ENCODE measurements at regions not wholly inside any gene's neighbourhood (a gene's known extent, or its start where the extent isn't known, plus 50 kb on each side); places are given as distances from the start of the nearest gene placed in this dataset.
"Not testable (repeated sequence)": the region's sequence is repeated elsewhere in the genome, so short reads cannot be mapped to it uniquely, and the experiment has no call there.

DNA sequence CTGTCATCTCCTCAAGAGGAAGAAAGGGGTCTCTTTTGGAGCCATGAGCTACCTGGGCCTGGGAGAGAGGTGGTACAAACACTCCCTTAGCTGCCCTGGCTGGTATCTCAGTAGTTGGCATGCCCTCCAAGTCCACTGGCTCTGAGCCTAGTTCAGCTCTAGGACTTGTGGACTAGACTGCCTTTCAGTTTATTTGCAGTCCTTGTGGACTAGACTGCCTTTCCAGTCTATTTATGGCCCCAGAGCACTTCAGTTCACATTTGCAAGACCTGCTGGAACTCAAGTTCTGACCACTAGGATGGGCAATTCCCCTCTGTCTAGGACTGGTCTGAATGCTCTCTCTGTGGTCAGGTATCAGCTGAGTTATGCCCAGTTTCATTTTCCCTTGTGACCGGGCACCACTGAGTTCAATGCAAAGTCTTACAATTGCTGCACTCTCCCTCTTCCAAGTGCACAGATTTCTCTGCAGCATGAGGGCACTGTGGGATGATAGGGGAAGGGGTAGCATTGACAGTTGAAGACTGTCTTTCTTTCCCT, 1019.0 kb downstream of the TAF11L14 start:
- TF ChIP-seq, protein P1, sequence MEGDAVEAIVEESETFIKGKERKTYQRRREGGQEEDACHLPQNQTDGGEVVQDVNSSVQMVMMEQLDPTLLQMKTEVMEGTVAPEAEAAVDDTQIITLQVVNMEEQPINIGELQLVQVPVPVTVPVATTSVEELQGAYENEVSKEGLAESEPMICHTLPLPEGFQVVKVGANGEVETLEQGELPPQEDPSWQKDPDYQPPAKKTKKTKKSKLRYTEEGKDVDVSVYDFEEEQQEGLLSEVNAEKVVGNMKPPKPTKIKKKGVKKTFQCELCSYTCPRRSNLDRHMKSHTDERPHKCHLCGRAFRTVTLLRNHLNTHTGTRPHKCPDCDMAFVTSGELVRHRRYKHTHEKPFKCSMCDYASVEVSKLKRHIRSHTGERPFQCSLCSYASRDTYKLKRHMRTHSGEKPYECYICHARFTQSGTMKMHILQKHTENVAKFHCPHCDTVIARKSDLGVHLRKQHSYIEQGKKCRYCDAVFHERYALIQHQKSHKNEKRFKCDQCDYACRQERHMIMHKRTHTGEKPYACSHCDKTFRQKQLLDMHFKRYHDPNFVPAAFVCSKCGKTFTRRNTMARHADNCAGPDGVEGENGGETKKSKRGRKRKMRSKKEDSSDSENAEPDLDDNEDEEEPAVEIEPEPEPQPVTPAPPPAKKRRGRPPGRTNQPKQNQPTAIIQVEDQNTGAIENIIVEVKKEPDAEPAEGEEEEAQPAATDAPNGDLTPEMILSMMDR (conservative IDR thresholded peaks at IDR 0.05; ENCODE audit: control insufficient read depth, insufficient read depth, low read depth, low read length): no peak
- H3K4me3 ChIP-seq (ENCODE audit: control insufficient read depth, low read depth, low read length): no peak overlapping the region
- no peak for DNase-seq (ENCODE audit: low read depth)

GRCh38 chr5:18660511-18660910, 1026.3 kb downstream of the TAF11L14 start:
- no peak overlapping the region for H3K4me3 ChIP-seq (ENCODE audit: control insufficient read depth, low read depth, low read length)
- no peak for DNase-seq (ENCODE audit: low read depth)
- TF ChIP-seq, protein P1 (conservative IDR thresholded peaks at IDR 0.05; ENCODE audit: control insufficient read depth, insufficient read depth, low read depth, low read length): no peak

GRCh38 chr5:18662231-18662630, 1028.0 kb downstream of the TAF11L14 start:
- TF ChIP-seq, protein P1 (conservative IDR thresholded peaks at IDR 0.05; ENCODE audit: control insufficient read depth, insufficient read depth, low read depth, low read length): no peak
- no peak for DNase-seq (ENCODE audit: low read depth)
- no peak overlapping the region for H3K4me3 ChIP-seq (ENCODE audit: control insufficient read depth, low read depth, low read length)

GRCh38 chr5:18674212-18674611, 1040.0 kb downstream of the TAF11L14 start:
- not testable (repeated sequence) for H3K4me3 ChIP-seq (ENCODE audit: control insufficient read depth, low read depth, low read length); DNase-seq (ENCODE audit: low read depth)

GRCh38 chr5:18675041-18675440, 1040.8 kb downstream of the TAF11L14 start:
- TF ChIP-seq, protein P1 (conservative IDR thresholded peaks at IDR 0.05; ENCODE audit: control insufficient read depth, insufficient read depth, low read depth, low read length): no peak
- H3K4me3 ChIP-seq (ENCODE audit: control insufficient read depth, low read depth, low read length): no peak overlapping the region
- no peak for DNase-seq (ENCODE audit: low read depth)

GRCh38 chr5:18686253-18686652, 1052.0 kb downstream of the TAF11L14 start:
- TF ChIP-seq, protein P1 (conservative IDR thresholded peaks at IDR 0.05; ENCODE audit: control insufficient read depth, insufficient read depth, low read depth, low read length): no peak
- DNase-seq (ENCODE audit: low read depth): no peak
- no peak overlapping the region for H3K4me3 ChIP-seq (ENCODE audit: control insufficient read depth, low read depth, low read length)

- DNase-seq (ENCODE audit: low read depth): no peak
- H3K4me3 ChIP-seq (ENCODE audit: control insufficient read depth, low read depth, low read length): no peak overlapping the region
- TF ChIP-seq, protein P1 (conservative IDR thresholded peaks at IDR 0.05; ENCODE audit: control insufficient read depth, insufficient read depth, low read depth, low read length): no peak
Measured at GRCh38 chr5:18687429-18687828, 1053.2 kb downstream of the TAF11L14 start.
